ENCODE measurements at regions not wholly inside any gene's neighbourhood (a gene's known extent, or its start where the extent isn't known, plus 50 kb on each side); places are given as distances from the start of the nearest gene placed in this dataset.

GRCh38 chr22:47796128-47796908, 1033.9 kb downstream of the TBC1D22A start:
- H3K27ac ChIP-seq: no peak overlapping the region
- TF ChIP-seq CTCF (conservative IDR thresholded peaks at IDR 0.05): no peak

- no peak for TF ChIP-seq CTCF (conservative IDR thresholded peaks at IDR 0.05)
- no peak overlapping the region for H3K27ac ChIP-seq
These were observed 1033.2 kb downstream of the TBC1D22A start for GRCh38 chr22:47795477-47796127.

GRCh38 chr22:47794851-47795250, 1032.4 kb downstream of the TBC1D22A start:
- TF ChIP-seq CTCF (conservative IDR thresholded peaks at IDR 0.05): no peak
- H3K27ac ChIP-seq: no peak overlapping the region

GRCh38 chr22:47793304-47794101, 1031.1 kb downstream of the TBC1D22A start:
- no peak for TF ChIP-seq CTCF (conservative IDR thresholded peaks at IDR 0.05)

GRCh38 chr22:47789171-47789570, 1026.7 kb downstream of the TBC1D22A start:
- no peak overlapping the region for H3K27ac ChIP-seq
- no peak for TF ChIP-seq CTCF (conservative IDR thresholded peaks at IDR 0.05)

More at GRCh38 chr22:47793304-47794101, 1031.1 kb downstream of the TBC1D22A start:
- no peak overlapping the region for H3K27ac ChIP-seq

- no peak overlapping the region for H3K27ac ChIP-seq
- TF ChIP-seq CTCF (conservative IDR thresholded peaks at IDR 0.05): no peak
These were observed 1026.0 kb downstream of the TBC1D22A start for GRCh38 chr22:47788461-47788860.

All from VCaP (cell line).